MM.1S (cell line): ENCODE measurements at regions not wholly inside any gene's neighbourhood (a gene's known extent, or its start where the extent isn't known, plus 50 kb on each side); places are given as distances from the start of the nearest gene placed in this dataset.

Experiments used
- DNase-seq: peaks from one replicate; pipeline ENCODE4 v3.0.0-alpha.2; 2015
- H2AFZ ChIP-seq: fragments of 300-600 bp; sonication (generic); 2 replicates; pipeline ENCODE4 v1.6.0; 2016; ENCODE audit warnings: antibody characterized with exemption, low read length
- H3F3A ChIP-seq: fragments of 300-600 bp; sonication (generic); 2 replicates; pipeline ENCODE4 v1.6.1; 2016; ENCODE audit warnings: mild to moderate bottlenecking, antibody characterized with exemption, low read length, moderate library complexity, mixed read lengths; ENCODE audit not compliant: insufficient read depth
- H3K27ac ChIP-seq: fragments of 300-600 bp; sonication (generic); 2 replicates; pipeline ENCODE4 v1.5.1; 2016; ENCODE audit warnings: mild to moderate bottlenecking, low read length
- H3K27me3 ChIP-seq: fragments of 300-600 bp; sonication (generic); replicated peaks from 2 replicates; pipeline ENCODE4 v1.6.0; 2016; ENCODE audit warnings: low read length; ENCODE audit not compliant: insufficient read depth
- H3K36me3 ChIP-seq: fragments of 300-600 bp; sonication (generic); replicated peaks from 2 replicates; pipeline ENCODE4 v1.6.1; 2016; ENCODE audit warnings: mild to moderate bottlenecking, low read length, mixed read lengths; ENCODE audit not compliant: insufficient read depth
- H3K4me1 ChIP-seq: fragments of 300-600 bp; sonication (generic); 2 replicates; pipeline ENCODE4 v1.6.1; 2016; ENCODE audit warnings: low read length, mixed read lengths
- H3K4me2 ChIP-seq: fragments of 300-600 bp; sonication (generic); 2 replicates; pipeline ENCODE4 v1.6.0; 2016; ENCODE audit warnings: low read depth, low read length
- H3K4me3 ChIP-seq: fragments of 300-600 bp; sonication (generic); 2 replicates; pipeline ENCODE4 v1.5.1; 2016; ENCODE audit warnings: low read length, mixed read lengths
- H3K79me2 ChIP-seq: fragments of 300-600 bp; sonication (generic); 2 replicates; pipeline ENCODE4 v1.6.1; 2016; ENCODE audit warnings: mixed run types, low read length, mixed read lengths
- H3K9ac ChIP-seq: fragments of 300-600 bp; sonication (generic); 2 replicates; pipeline ENCODE4 v1.6.1; 2016; ENCODE audit warnings: low read length, mixed read lengths
- H3K9me2 ChIP-seq: fragments of 300-600 bp; sonication (generic); replicated peaks from 2 replicates; pipeline ENCODE4 v1.6.1; 2016; ENCODE audit warnings: mild to moderate bottlenecking, low read length, mixed read lengths; ENCODE audit not compliant: insufficient read depth
- H3K9me3 ChIP-seq: fragments of 300-600 bp; sonication (generic); replicated peaks from 2 replicates; pipeline ENCODE4 v1.6.1; 2016; ENCODE audit warnings: mild to moderate bottlenecking, low read length, mixed read lengths; ENCODE audit not compliant: insufficient read depth
- H4K20me1 ChIP-seq: fragments of 300-600 bp; sonication (generic); 2 replicates; pipeline ENCODE4 v1.6.1; 2016; ENCODE audit warnings: mild to moderate bottlenecking, low read length, moderate library complexity, mixed read lengths; ENCODE audit not compliant: insufficient read depth
- EZH2 ChIP-seq: fragments of 300-600 bp; sonication (generic); optimal IDR thresholded peaks from 2 replicates; pipeline ENCODE3; 2017; ENCODE audit warnings: low read depth, mild to moderate bottlenecking, antibody characterized with exemption, low read length, mixed read lengths
- EZH2phosphoT487 ChIP-seq: fragments of 300-600 bp; sonication (generic); IDR thresholded peaks from 2 replicates; pipeline ENCODE4 v1.6.1; 2018; ENCODE audit warnings: antibody characterized with exemption, low read length
- TF ChIP-seq, protein P1 (sequence below): fragments of 300-600 bp; sonication (generic); IDR thresholded peaks from 2 replicates; pipeline ENCODE4 v1.5.1; 2016; ENCODE audit warnings: antibody characterized with exemption, low read length, mixed read lengths

GRCh38 chr13:22821589-22821988, 359.2 kb upstream of the SGCG start:
- no peaks in the 10 kb centered on the region for H3F3A ChIP-seq
- H3K9me3 ChIP-seq = no peaks in the 10 kb centered on the region
- no peak overlapping the region for H3K9ac ChIP-seq
- no peaks in the 10 kb centered on the region for H3K36me3 ChIP-seq
- no peak for DNase-seq
- no peaks in the 10 kb centered on the region for H4K20me1 ChIP-seq
- no peaks in the 10 kb centered on the region for H3K79me2 ChIP-seq
- no peak overlapping the region for H3K4me2 ChIP-seq
- TF ChIP-seq EZH2 (no peak), EZH2phosphoT487 (no peak)
- TF ChIP-seq, protein P1, sequence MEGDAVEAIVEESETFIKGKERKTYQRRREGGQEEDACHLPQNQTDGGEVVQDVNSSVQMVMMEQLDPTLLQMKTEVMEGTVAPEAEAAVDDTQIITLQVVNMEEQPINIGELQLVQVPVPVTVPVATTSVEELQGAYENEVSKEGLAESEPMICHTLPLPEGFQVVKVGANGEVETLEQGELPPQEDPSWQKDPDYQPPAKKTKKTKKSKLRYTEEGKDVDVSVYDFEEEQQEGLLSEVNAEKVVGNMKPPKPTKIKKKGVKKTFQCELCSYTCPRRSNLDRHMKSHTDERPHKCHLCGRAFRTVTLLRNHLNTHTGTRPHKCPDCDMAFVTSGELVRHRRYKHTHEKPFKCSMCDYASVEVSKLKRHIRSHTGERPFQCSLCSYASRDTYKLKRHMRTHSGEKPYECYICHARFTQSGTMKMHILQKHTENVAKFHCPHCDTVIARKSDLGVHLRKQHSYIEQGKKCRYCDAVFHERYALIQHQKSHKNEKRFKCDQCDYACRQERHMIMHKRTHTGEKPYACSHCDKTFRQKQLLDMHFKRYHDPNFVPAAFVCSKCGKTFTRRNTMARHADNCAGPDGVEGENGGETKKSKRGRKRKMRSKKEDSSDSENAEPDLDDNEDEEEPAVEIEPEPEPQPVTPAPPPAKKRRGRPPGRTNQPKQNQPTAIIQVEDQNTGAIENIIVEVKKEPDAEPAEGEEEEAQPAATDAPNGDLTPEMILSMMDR = no peak
- H3K9me2 ChIP-seq = no peaks in the 10 kb centered on the region
- no peaks in the 10 kb centered on the region for H3K4me1 ChIP-seq
- no peak overlapping the region for H3K27ac ChIP-seq
- no peaks in the 10 kb centered on the region for H3K27me3 ChIP-seq
- H3K4me3 ChIP-seq = no peak overlapping the region
- no peak overlapping the region for H2AFZ ChIP-seq

DNA sequence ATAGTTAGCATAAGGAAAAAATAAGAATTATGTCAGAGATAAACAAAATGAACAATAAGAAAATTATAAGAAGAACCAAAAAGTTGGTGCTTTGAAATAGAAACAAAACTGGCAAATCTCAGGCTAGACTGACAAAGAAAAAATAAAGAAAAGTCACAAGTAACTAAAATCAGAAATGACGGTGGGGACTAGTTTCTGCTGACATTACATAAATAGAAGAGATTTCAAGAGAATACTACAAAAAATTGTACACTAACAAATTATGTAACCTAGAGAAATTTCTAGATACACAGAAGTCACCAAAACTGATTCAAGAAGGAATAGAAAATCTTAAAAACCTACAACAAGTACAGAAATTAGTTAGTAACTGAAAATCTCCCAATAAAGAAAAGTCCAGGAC, 355.6 kb upstream of the SGCG start:
- Histone ChIP-seq H3K4me2 (no peak overlapping the region), H3K9ac (no peak overlapping the region), H3K4me1 (no peaks in the 10 kb centered on the region), H3K79me2 (no peaks in the 10 kb centered on the region), H3K36me3 (no peaks in the 10 kb centered on the region), H3K9me2 (no peaks in the 10 kb centered on the region), H2AFZ (no peak overlapping the region), H3K27me3 (no peaks in the 10 kb centered on the region), H3K4me3 (no peak overlapping the region), H4K20me1 (no peaks in the 10 kb centered on the region), H3K27ac (no peak overlapping the region), H3K9me3 (no peaks in the 10 kb centered on the region), H3F3A (no peaks in the 10 kb centered on the region)
- TF ChIP-seq, protein P1 = no peak
- no peak for TF ChIP-seq EZH2phosphoT487
- no peak for TF ChIP-seq EZH2
- DNase-seq = no peak

DNA sequence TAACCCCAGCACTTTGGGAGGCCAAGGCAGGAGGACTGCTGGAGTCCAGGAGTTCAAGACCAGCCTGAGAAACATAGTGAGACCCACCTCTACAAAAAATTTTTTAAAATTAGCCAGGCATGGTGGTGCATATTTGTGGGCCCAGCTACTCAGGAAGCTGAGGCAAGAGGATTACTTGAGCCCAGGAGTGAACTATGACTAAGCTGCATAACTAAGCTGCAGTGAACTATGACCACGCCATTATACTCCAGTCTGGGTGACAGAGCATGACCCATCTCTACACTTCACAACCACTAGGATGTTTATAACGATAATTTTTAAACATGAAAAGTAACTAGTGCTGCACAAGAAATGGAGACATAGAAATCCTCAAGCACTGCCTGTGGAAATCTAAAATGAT, 352.7 kb upstream of the SGCG start:
- Histone ChIP-seq H3K79me2 (no peaks in the 10 kb centered on the region), H3K36me3 (no peaks in the 10 kb centered on the region), H3K4me3 (no peak overlapping the region), H3K9ac (no peak overlapping the region), H3K9me2 (no peaks in the 10 kb centered on the region), H2AFZ (no peak overlapping the region), H3K9me3 (no peaks in the 10 kb centered on the region), H3K4me1 (no peaks in the 10 kb centered on the region), H3K27me3 (no peaks in the 10 kb centered on the region), H4K20me1 (no peaks in the 10 kb centered on the region), H3F3A (no peaks in the 10 kb centered on the region), H3K27ac (no peak overlapping the region), H3K4me2 (no peak overlapping the region)
- no peak for DNase-seq
- TF ChIP-seq EZH2phosphoT487 (no peak), EZH2 (no peak)
- TF ChIP-seq, protein P1 = no peak
